Breast epithelium (tissue), 3 donors: ENCODE measurements at regions not wholly inside any gene's neighbourhood (a gene's known extent, or its start where the extent isn't known, plus 50 kb on each side); places are given as distances from the start of the nearest gene placed in this dataset.

Experiments used
- CTCF ChIP-seq, 3 donors: fragments of 450-650 bp; IDR thresholded peaks; one replicate each; pipeline ENCODE4 v1.5.1; 2016 to 2017; ENCODE audit warnings: antibody characterized with exemption in 3 of 3, mild to moderate bottlenecking in 3 of 3, moderate library complexity in 3 of 3
- POLR2A ChIP-seq: fragments of 450-650 bp; IDR thresholded peaks from one replicate; pipeline ENCODE4 v1.6.1; 2016; ENCODE audit warnings: antibody characterized with exemption, mild to moderate bottlenecking, moderate library complexity
- POLR2AphosphoS5 ChIP-seq, 3 donors: sonication (generic); formaldehyde crosslinking; IDR thresholded peaks; one replicate each; pipeline ENCODE4 v1.6.1; 2017; ENCODE audit warnings: antibody characterized with exemption in 3 of 3

- TF ChIP-seq CTCF (IDR thresholded peaks at IDR 0.05) = no peak
- no peak for TF ChIP-seq POLR2A
- no peak for TF ChIP-seq POLR2AphosphoS5 (IDR thresholded peaks at IDR 0.05)
These were observed 2095.0 kb upstream of the ACO1 start for GRCh38 chr9:30289435-30289834.
